Prostate gland (tissue), 2 donors: ENCODE measurements at regions not wholly inside any gene's neighbourhood (a gene's known extent, or its start where the extent isn't known, plus 50 kb on each side); places are given as distances from the start of the nearest gene placed in this dataset.

Source experiments
- DNase-seq: peaks from one replicate; pipeline ENCODE4 v3.0.0-alpha.2; 2019; ENCODE audit warnings: low spot score
- H3K27ac ChIP-seq, 2 donors: fragments of 200-600 bp; sonication (generic); 2 replicates each; pipeline ENCODE4 v1.5.1; 2017 to 2019
- H3K27me3 ChIP-seq: fragments of 200-600 bp; sonication (generic); replicated peaks from 2 replicates; pipeline ENCODE4 v1.5.1; 2019; ENCODE audit not compliant: insufficient read depth
- H3K36me3 ChIP-seq, 2 donors: fragments of 200-600 bp; sonication (generic); 1 replicate in 1 of 2; 2 replicates in 1 of 2; pipeline versions ENCODE4 v1.5.1 to v1.8.1; 2017 to 2019
- H3K4me1 ChIP-seq: fragments of 200-600 bp; sonication (generic); replicated peaks from 2 replicates; pipeline ENCODE4 v1.5.1; 2019
- H3K4me3 ChIP-seq, 2 donors: fragments of 200-600 bp; sonication (generic); 2 replicates each; pipeline ENCODE4 v1.5.1; 2017 to 2019
- H3K9me3 ChIP-seq: fragments of 200-600 bp; sonication (generic); 2 replicates; pipeline ENCODE4 v1.5.1; 2017
- POLR2A ChIP-seq: fragments of 450-650 bp; IDR thresholded peaks from one replicate; pipeline ENCODE4 v1.6.1; 2016; ENCODE audit warnings: antibody characterized with exemption, mild to moderate bottlenecking
- POLR2AphosphoS5 ChIP-seq: sonication (generic); formaldehyde crosslinking; IDR thresholded peaks from one replicate; pipeline ENCODE4 v1.6.1; 2017; ENCODE audit warnings: antibody characterized with exemption
- WGBS: methylation state at CpG from one replicate; pipeline ENCODE4 v1.1.5; 2018; 5-methylcytosine and 5-hydroxymethylcytosine counted together
- intact Hi-C: fragments of 100-400 bp; cut with DNase I; formaldehyde crosslinking; loops from one replicate; pipeline ENCODE4 v1.14.2; 2022
- TF ChIP-seq, protein P1 (sequence below), 4 experiments: fragments of 200-600 bp in 2 of 4; fragments of 450-650 bp in 2 of 4; sonication (generic) in 2 of 4; IDR thresholded peaks; 1 replicate in 3 of 4; 2 replicates in 1 of 4; pipeline ENCODE4 v1.5.1; 2016 to 2019; ENCODE audit warnings: antibody characterized with exemption in 4 of 4, mild to moderate bottlenecking in 2 of 4, moderate library complexity in 2 of 4

DNA sequence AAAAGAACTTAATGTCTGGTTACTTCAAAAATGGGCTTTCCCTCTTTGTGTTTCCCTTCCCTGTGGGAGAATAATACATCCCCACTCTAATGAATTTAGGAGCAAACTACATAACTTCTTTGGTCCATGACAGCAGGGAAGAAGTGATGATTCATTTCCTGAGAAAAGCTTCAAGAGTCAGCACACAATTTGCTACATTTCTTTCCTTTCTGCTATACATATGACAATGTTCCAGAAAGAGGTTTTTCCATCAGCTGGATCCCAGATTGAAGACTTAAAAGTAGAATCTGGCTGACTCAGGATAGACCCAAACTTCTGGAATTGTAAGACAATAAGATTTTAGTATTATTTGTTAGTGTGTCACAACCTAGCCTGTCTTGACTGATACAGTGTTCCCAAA is 126.1 kb downstream of the DRD1 start:
- Histone ChIP-seq H3K4me1 (no peaks in the 10 kb centered on the region), H3K27me3 (no peaks in the 10 kb centered on the region), H3K9me3 (no peaks in the 10 kb centered on the region), H3K4me3 (no peak overlapping the region), H3K27ac (no peak overlapping the region), H3K36me3 (no peaks in the 10 kb centered on the region)
- intact Hi-C loops, result no loop called here
- no peak for DNase-seq
- TF ChIP-seq, protein P1, sequence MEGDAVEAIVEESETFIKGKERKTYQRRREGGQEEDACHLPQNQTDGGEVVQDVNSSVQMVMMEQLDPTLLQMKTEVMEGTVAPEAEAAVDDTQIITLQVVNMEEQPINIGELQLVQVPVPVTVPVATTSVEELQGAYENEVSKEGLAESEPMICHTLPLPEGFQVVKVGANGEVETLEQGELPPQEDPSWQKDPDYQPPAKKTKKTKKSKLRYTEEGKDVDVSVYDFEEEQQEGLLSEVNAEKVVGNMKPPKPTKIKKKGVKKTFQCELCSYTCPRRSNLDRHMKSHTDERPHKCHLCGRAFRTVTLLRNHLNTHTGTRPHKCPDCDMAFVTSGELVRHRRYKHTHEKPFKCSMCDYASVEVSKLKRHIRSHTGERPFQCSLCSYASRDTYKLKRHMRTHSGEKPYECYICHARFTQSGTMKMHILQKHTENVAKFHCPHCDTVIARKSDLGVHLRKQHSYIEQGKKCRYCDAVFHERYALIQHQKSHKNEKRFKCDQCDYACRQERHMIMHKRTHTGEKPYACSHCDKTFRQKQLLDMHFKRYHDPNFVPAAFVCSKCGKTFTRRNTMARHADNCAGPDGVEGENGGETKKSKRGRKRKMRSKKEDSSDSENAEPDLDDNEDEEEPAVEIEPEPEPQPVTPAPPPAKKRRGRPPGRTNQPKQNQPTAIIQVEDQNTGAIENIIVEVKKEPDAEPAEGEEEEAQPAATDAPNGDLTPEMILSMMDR (IDR thresholded peaks at IDR 0.05), result no peak
- TF ChIP-seq POLR2A (no peak), POLR2AphosphoS5 (no peak)

DNA sequence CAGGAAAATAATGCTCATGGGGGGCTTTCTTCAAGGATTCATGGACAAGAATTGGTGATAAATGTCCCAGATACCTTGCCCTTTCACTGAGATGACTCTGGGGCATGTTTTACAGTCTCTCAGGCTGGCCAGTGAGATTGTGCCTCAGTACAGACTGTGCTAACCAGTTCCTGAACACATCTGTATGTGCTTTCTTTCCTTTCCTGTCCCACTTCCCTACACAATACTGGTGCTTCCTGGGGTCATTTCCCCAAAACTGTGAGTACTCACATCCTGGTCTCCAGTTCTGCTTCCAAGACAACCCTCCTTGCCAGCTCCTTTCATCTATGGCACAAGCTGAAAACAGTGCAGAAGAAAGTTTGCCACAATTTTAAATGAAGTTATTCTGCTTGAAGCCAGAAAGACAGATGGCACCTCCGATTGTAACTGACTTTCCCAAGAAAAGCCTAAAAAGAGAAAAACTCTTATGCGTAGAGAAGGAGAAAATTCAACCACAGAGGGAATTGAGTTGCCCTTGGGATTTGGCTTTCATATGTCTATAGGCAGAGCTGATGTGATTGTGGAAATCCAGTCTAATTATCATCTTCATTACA is 134.7 kb downstream of the DRD1 start:
- intact Hi-C loops, result no loop called here
- WGBS, result 90% methylated on average over 2 of the region's 2 CpGs
- H3K27me3 ChIP-seq, result no peaks in the 10 kb centered on the region
- no peaks in the 10 kb centered on the region for H3K36me3 ChIP-seq
- no peaks in the 10 kb centered on the region for H3K4me1 ChIP-seq
- TF ChIP-seq, protein P1 (IDR thresholded peaks at IDR 0.05), result no peak
- TF ChIP-seq POLR2AphosphoS5 (no peak), POLR2A (no peak)
- no peak overlapping the region for H3K27ac ChIP-seq
- H3K4me3 ChIP-seq, result no peak overlapping the region
- no peak for DNase-seq
- H3K9me3 ChIP-seq, result no peaks in the 10 kb centered on the region

DNA sequence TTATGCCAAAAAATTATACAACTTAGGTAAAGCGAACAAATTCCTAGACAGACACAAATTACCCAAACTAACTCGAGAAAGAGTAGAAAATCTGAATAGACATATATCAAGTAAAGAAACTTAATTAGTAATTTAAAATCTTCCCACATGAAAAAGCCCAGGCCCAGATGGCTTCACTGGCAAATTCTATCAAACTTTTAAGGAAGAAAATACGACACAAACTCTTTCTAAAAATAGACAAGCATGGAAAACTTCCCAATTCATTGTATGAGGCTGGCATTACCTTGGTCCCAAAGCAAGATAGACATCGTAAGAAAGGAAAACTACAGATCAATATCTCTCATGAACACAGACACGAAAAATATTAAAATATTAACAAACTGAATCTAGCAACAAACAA is 135.3 kb downstream of the DRD1 start:
- no peaks in the 10 kb centered on the region for H3K4me1 ChIP-seq
- TF ChIP-seq POLR2A (no peak), POLR2AphosphoS5 (no peak)
- TF ChIP-seq, protein P1 (IDR thresholded peaks at IDR 0.05), result no peak
- no peaks in the 10 kb centered on the region for H3K36me3 ChIP-seq
- no peak overlapping the region for H3K4me3 ChIP-seq
- intact Hi-C loops, result no loop called here
- 78% methylated on average over 5 of the region's 5 CpGs for WGBS
- no peaks in the 10 kb centered on the region for H3K27me3 ChIP-seq
- H3K27ac ChIP-seq, result no peak overlapping the region
- no peaks in the 10 kb centered on the region for H3K9me3 ChIP-seq
- no peak for DNase-seq

DNA sequence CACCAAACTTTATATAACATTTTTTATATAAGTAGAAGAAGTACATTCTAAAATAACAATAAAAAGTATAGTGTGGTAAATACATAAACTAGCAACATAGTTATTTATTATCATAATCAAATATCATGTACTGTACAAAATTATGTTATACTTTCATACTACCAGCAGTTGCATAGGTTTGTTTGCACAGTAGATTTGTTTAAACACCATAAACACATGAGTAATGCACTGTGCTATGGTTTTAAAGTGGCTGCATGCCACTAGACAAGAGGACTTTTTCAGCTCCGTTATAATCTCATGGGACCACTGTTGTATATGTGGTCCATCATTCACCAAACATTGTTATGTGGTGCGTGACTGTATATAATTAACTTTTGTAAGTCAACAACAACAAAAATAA is 137.6 kb downstream of the DRD1 start:
- intact Hi-C loops, result no loop called here
- Histone ChIP-seq H3K27me3 (no peaks in the 10 kb centered on the region), H3K4me1 (no peaks in the 10 kb centered on the region), H3K9me3 (no peaks in the 10 kb centered on the region), H3K27ac (no peak overlapping the region), H3K4me3 (no peak overlapping the region), H3K36me3 (no peaks in the 10 kb centered on the region)
- WGBS, result 74% methylated on average over 2 of the region's 2 CpGs
- DNase-seq, result no peak
- TF ChIP-seq, protein P1 (IDR thresholded peaks at IDR 0.05), result no peak
- no peak for TF ChIP-seq POLR2A
- TF ChIP-seq POLR2AphosphoS5, result no peak

DNA sequence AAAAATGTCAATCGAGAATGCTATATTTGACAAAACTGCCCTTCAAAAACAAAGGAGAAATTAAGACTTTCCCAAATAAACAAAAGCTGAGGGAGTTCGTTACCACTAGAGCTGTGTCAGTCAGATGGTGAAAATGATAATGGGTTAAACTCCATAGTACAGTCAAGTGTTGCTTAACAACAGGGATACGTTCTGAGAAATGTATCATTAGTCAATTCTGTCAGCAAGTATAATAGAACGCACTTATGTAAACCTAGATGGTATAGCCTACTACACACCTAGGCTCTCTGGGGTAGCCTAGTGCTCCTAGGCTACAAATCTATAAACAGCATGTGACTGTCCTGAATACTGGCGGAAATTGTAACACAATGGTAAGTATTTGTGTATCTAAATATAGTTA is 138.7 kb downstream of the DRD1 start:
- intact Hi-C loops, result no loop called here
- 82% methylated on average over 5 of the region's 5 CpGs for WGBS

More for the DNA sequence above, 138.7 kb downstream of the DRD1 start:
- Histone ChIP-seq H3K27me3 (no peaks in the 10 kb centered on the region), H3K9me3 (no peaks in the 10 kb centered on the region), H3K4me3 (no peak overlapping the region), H3K4me1 (no peaks in the 10 kb centered on the region), H3K27ac (no peak overlapping the region), H3K36me3 (no peaks in the 10 kb centered on the region)
- TF ChIP-seq, protein P1 (IDR thresholded peaks at IDR 0.05), result no peak
- TF ChIP-seq POLR2A (no peak), POLR2AphosphoS5 (no peak)
- DNase-seq, result no peak
